GM23248 (cell line): ENCODE measurements at regions not wholly inside any gene's neighbourhood (a gene's known extent, or its start where the extent isn't known, plus 50 kb on each side); places are given as distances from the start of the nearest gene placed in this dataset.

Experiments
- EZH2 ChIP-seq: fragments of 200-600 bp; sonication (generic); IDR thresholded peaks from 2 replicates; pipeline ENCODE4 v1.6.1; 2018; ENCODE audit warnings: antibody characterized with exemption, mild to moderate bottlenecking; ENCODE audit not compliant: insufficient read depth, poor library complexity, severe bottlenecking
- EZH2phosphoT487 ChIP-seq: fragments of 200-600 bp; sonication (generic); IDR thresholded peaks from 2 replicates; pipeline ENCODE4 v1.6.1; 2018; ENCODE audit warnings: antibody characterized with exemption, moderate library complexity, mild to moderate bottlenecking, low read depth; ENCODE audit not compliant: insufficient read depth

- TF ChIP-seq EZH2phosphoT487 (no peak), EZH2 (no peak)
These were observed 292.6 kb upstream of the MKI67 start for GRCh38 chr10:128418819-128419218.
